ENCODE measurements at regions not wholly inside any gene's neighbourhood (a gene's known extent, or its start where the extent isn't known, plus 50 kb on each side); places are given as distances from the start of the nearest gene placed in this dataset.
"Not testable (repeated sequence)": the region's sequence is repeated elsewhere in the genome, so short reads cannot be mapped to it uniquely, and the experiment has no call there.

- no peak for ATAC-seq
- ChIA-PET POLR2A (no interaction called here), CTCF (no interaction called here)
- Histone ChIP-seq H3K4me3 (ENCODE audit: low read depth in 2 of 2, low read length in 2 of 2) (no peak overlapping the region), H3K36me3 (ENCODE audit: control insufficient read depth, insufficient read depth, low read length) (no peaks in the 10 kb centered on the region), H3K27me3 (ENCODE audit: control insufficient read depth, insufficient read depth, low read length) (no peaks in the 10 kb centered on the region), H3K4me1 (ENCODE audit: control insufficient read depth, insufficient read depth, low read length) (no peaks in the 10 kb centered on the region), H3K9me3 (ENCODE audit: control insufficient read depth, insufficient read depth, low read depth, low read length) (no peaks in the 10 kb centered on the region), H3K27ac (ENCODE audit: low read length) (no peak overlapping the region)
- intact Hi-C loops (cut with micrococcal nuclease; ENCODE audit: unreplicated experiment) (no loop called here), in situ Hi-C loops (cut with HindIII; ENCODE audit: low pct_unique_long_range_greater_than_20kb, low sequenced_read_pairs) (no loop called here)
- no TSS peak for BruUV-seq (replicated peaks)
- no peak for DNase-seq (ENCODE audit: low read depth, low spot score)
- no peak for TF ChIP-seq POLR2AphosphoS5 (IDR thresholded peaks at IDR 0.05; ENCODE audit: low read depth, low read length)
- no peak for TF ChIP-seq CTCF (IDR thresholded peaks at IDR 0.05)
Measured at GRCh38 chr9:26125693-26126092, 447.4 kb upstream of the TUSC1 start.

GRCh38 chr9:26116085-26116484 lies 437.8 kb upstream of the TUSC1 start:
- BruUV-seq (replicated peaks); H3K36me3 ChIP-seq (ENCODE audit: control insufficient read depth, insufficient read depth, low read length); ATAC-seq; H3K27ac ChIP-seq (ENCODE audit: low read length); H3K27me3 ChIP-seq (ENCODE audit: control insufficient read depth, insufficient read depth, low read length); DNase-seq (ENCODE audit: low read depth, low spot score); H3K9me3 ChIP-seq (ENCODE audit: control insufficient read depth, insufficient read depth, low read depth, low read length); intact Hi-C loops (cut with micrococcal nuclease; ENCODE audit: unreplicated experiment); H3K4me3 ChIP-seq (ENCODE audit: low read depth in 2 of 2, low read length in 2 of 2); POLR2A ChIA-PET; H3K4me1 ChIP-seq (ENCODE audit: control insufficient read depth, insufficient read depth, low read length); CTCF ChIA-PET; in situ Hi-C loops (cut with HindIII; ENCODE audit: low pct_unique_long_range_greater_than_20kb, low sequenced_read_pairs): not testable (repeated sequence)

- no peaks in the 10 kb centered on the region for H3K36me3 ChIP-seq (ENCODE audit: control insufficient read depth, insufficient read depth, low read length)
- intact Hi-C loops (cut with micrococcal nuclease; ENCODE audit: unreplicated experiment) (no loop called here), in situ Hi-C loops (cut with HindIII; ENCODE audit: low pct_unique_long_range_greater_than_20kb, low sequenced_read_pairs) (no loop called here)
- TF ChIP-seq TCF7L2 (IDR thresholded peaks at IDR 0.05; ENCODE audit: low read depth, low read length) (no peak), CTCF (IDR thresholded peaks at IDR 0.05) (no peak), SIN3A (IDR thresholded peaks at IDR 0.05; ENCODE audit: borderline replicate concordance, insufficient read depth, low read depth, low read length) (no peak), POLR2AphosphoS5 (IDR thresholded peaks at IDR 0.05; ENCODE audit: low read depth, low read length) (no peak), REST (IDR thresholded peaks at IDR 0.05; ENCODE audit: insufficient read depth in 1 of 2, low read depth in 2 of 2, low read length in 1 of 2) (no peak)
- no peaks in the 10 kb centered on the region for H3K27me3 ChIP-seq (ENCODE audit: control insufficient read depth, insufficient read depth, low read length)
- CTCF ChIA-PET: no interaction called here
- H3K4me3 ChIP-seq (ENCODE audit: low read depth in 2 of 2, low read length in 2 of 2): no peak overlapping the region
- POLR2A ChIA-PET: no interaction called here
- BruUV-seq (replicated peaks): no TSS peak
- no peak overlapping the region for H3K27ac ChIP-seq (ENCODE audit: low read length)
- no peaks in the 10 kb centered on the region for H3K4me1 ChIP-seq (ENCODE audit: control insufficient read depth, insufficient read depth, low read length)
- DNase-seq (ENCODE audit: low read depth, low spot score) (no peak), ATAC-seq (no peak)
- no peaks in the 10 kb centered on the region for H3K9me3 ChIP-seq (ENCODE audit: control insufficient read depth, insufficient read depth, low read depth, low read length)
Measured at GRCh38 chr9:26112724-26113123, 434.5 kb upstream of the TUSC1 start.
